SK-N-SH (cell line): ENCODE measurements at regions not wholly inside any gene's neighbourhood (a gene's known extent, or its start where the extent isn't known, plus 50 kb on each side); places are given as distances from the start of the nearest gene placed in this dataset.

Experiments
- CTCF ChIA-PET: fragments of 300-600, 350-600 bp; formaldehyde crosslinking; extraction: SDS; loops from one replicate; lab custom pipeline; 2021; lab: Yijun Ruan, JAX
- POLR2A ChIA-PET: fragments of 350-600 bp; sonication (Branson Sonifier 250); formaldehyde crosslinking; extraction: SDS; loops from one replicate; lab custom pipeline; 2020; ENCODE audit warnings: antibody characterized with exemption, inconsistent platforms; lab: Yijun Ruan, JAX
- DNase-seq: peaks from one replicate; pipeline ENCODE4 v3.0.0; 2012
- H2AFZ ChIP-seq: fragments of 200-600 bp; sonication (generic); 2 replicates; pipeline ENCODE4 v1.8.1; 2016; ENCODE audit warnings: antibody characterized with exemption, mild to moderate bottlenecking, low read depth
- H3F3A ChIP-seq: fragments of 200-600 bp; sonication (generic); replicated peaks from 2 replicates; pipeline ENCODE3; 2016; ENCODE audit warnings: antibody characterized with exemption, mild to moderate bottlenecking; ENCODE audit not compliant: insufficient read depth
- H3K27ac ChIP-seq, 2 experiments: fragments of 200-500 bp in 1 of 2; fragments of 200-600 bp in 1 of 2; sonication (Bioruptor generic) in 1 of 2; sonication (generic), shearing (Covaris generic) in 1 of 2; 2 replicates each; pipeline versions ENCODE4 v1.5.1 to v1.6.1; 2014 to 2016; ENCODE audit warnings: low read depth in 2 of 2, inconsistent platforms in 1 of 2, low read length in 1 of 2, mild to moderate bottlenecking in 1 of 2, mixed read lengths in 1 of 2
- H3K27me3 ChIP-seq: fragments of 200-600 bp; sonication (generic), shearing (Covaris generic); 2 replicates; pipeline ENCODE4 v1.6.1; 2016; ENCODE audit warnings: mixed run types; ENCODE audit not compliant: insufficient read depth
- H3K36me3 ChIP-seq, 2 experiments: fragments of 200-500 bp in 1 of 2; fragments of 200-600 bp in 1 of 2; sonication (Bioruptor generic) in 1 of 2; sonication (generic) in 1 of 2; replicated peaks in 1 of 2; 2 replicates each; pipeline versions ENCODE3 to v1.5.1; 2014 to 2016; ENCODE audit warnings: low read length in 1 of 2, mild to moderate bottlenecking in 1 of 2; ENCODE audit not compliant: insufficient read depth in 2 of 2, control insufficient read depth in 1 of 2
- H3K4me1 ChIP-seq, 2 experiments: fragments of 200-500 bp in 1 of 2; fragments of 200-600 bp in 1 of 2; sonication (Bioruptor generic) in 1 of 2; sonication (generic), shearing (Covaris generic) in 1 of 2; 2 replicates each; pipeline versions ENCODE4 v1.5.1 to v1.6.1; 2014 to 2016; ENCODE audit warnings: low read depth in 1 of 2, low read length in 1 of 2, mixed run types in 1 of 2; ENCODE audit not compliant: insufficient read depth in 2 of 2, control insufficient read depth in 1 of 2
- H3K4me2 ChIP-seq: fragments of 200-600 bp; sonication (generic), shearing (Covaris generic); 2 replicates; pipeline ENCODE4 v1.6.1; 2017; ENCODE audit warnings: mixed run types
- H3K4me3 ChIP-seq, 2 experiments: fragments of 200-500 bp in 1 of 2; fragments of 200-600 bp in 1 of 2; sonication (Bioruptor generic) in 1 of 2; sonication (generic), shearing (Covaris generic) in 1 of 2; 2 replicates each; pipeline versions ENCODE4 v1.5.1 to v1.8.1; 2014 to 2016; ENCODE audit warnings: low read depth in 2 of 2, inconsistent platforms in 1 of 2, low read length in 1 of 2, mild to moderate bottlenecking in 1 of 2, mixed read lengths in 1 of 2, moderate library complexity in 1 of 2
- H3K79me2 ChIP-seq: fragments of 200-600 bp; sonication (generic); 2 replicates; pipeline ENCODE4 v1.8.1; 2017; ENCODE audit warnings: mild to moderate bottlenecking; ENCODE audit not compliant: insufficient read depth
- H3K9ac ChIP-seq: fragments of 200-600 bp; sonication (generic); 2 replicates; pipeline ENCODE4 v1.6.1; 2017; ENCODE audit warnings: mixed run types
- H3K9me2 ChIP-seq: fragments of 200-600 bp; sonication (generic); 2 replicates; pipeline ENCODE4 v1.6.1; 2017; ENCODE audit warnings: mixed run types
- H3K9me3 ChIP-seq: fragments of 200-600 bp; sonication (generic); 2 replicates; pipeline ENCODE4 v1.6.1; 2017; ENCODE audit warnings: mixed run types, mild to moderate bottlenecking, moderate library complexity
- H4K20me1 ChIP-seq: fragments of 200-600 bp; sonication (generic); 2 replicates; pipeline ENCODE4 v1.6.1; 2017; ENCODE audit warnings: mild to moderate bottlenecking, mixed run types; ENCODE audit not compliant: insufficient read depth
- ELF1 ChIP-seq: IDR thresholded peaks from 2 replicates; pipeline ENCODE4 v1.4.0; 2012
- FOXJ3 ChIP-seq: sonication (generic); formaldehyde crosslinking; IDR thresholded peaks from 2 replicates; pipeline ENCODE4 v1.5.1; 2020; ENCODE audit warnings: mild to moderate bottlenecking, missing genetic modification reagents
- FOXM1 ChIP-seq: IDR thresholded peaks from 2 replicates; pipeline ENCODE4 v1.4.0; 2012; ENCODE audit warnings: low read depth, mild to moderate bottlenecking
- GABPA ChIP-seq: IDR thresholded peaks from 2 replicates; pipeline ENCODE4 v1.4.0; 2012; ENCODE audit warnings: low read depth, mild to moderate bottlenecking
- MEF2A ChIP-seq: IDR thresholded peaks from 2 replicates; pipeline ENCODE4 v1.4.0; 2012; ENCODE audit warnings: low read depth, borderline replicate concordance
- MXI1 ChIP-seq: IDR thresholded peaks from 2 replicates; pipeline ENCODE4 v1.6.1; 2012; ENCODE audit warnings: mild to moderate bottlenecking, low read depth, low read length, improper control_type of control experiment
- NFIC ChIP-seq: IDR thresholded peaks from 2 replicates; pipeline ENCODE4 v1.4.0; 2012; ENCODE audit warnings: borderline replicate concordance
- RFX5 ChIP-seq: IDR thresholded peaks from 2 replicates; pipeline ENCODE4 v1.6.1; 2012; ENCODE audit warnings: mild to moderate bottlenecking, improper control_type of control experiment, low read length
- RXRA ChIP-seq: IDR thresholded peaks from 2 replicates; pipeline ENCODE4 v1.4.0; 2012; ENCODE audit warnings: low read depth, mild to moderate bottlenecking, borderline replicate concordance
- SIN3A ChIP-seq: IDR thresholded peaks from 2 replicates; pipeline ENCODE4 v1.6.1; 2012; ENCODE audit warnings: low read depth, mild to moderate bottlenecking, low read length, moderate library complexity, borderline replicate concordance
- SMC3 ChIP-seq: IDR thresholded peaks from 2 replicates; pipeline ENCODE4 v1.6.1; 2012; ENCODE audit warnings: low read depth, low read length, improper control_type of control experiment
- TEAD4 ChIP-seq: IDR thresholded peaks from 2 replicates; pipeline ENCODE4 v1.4.0; 2012; ENCODE audit warnings: mild to moderate bottlenecking, borderline replicate concordance; ENCODE audit not compliant: insufficient read depth
- WGBS: methylation state at CpG from one replicate; pipeline ENCODE4 v1.1.6; 2017; ENCODE audit warnings: low lambda C conversion rate; 5-methylcytosine and 5-hydroxymethylcytosine counted together
- TF ChIP-seq, protein P1 (sequence below): fragments of 200-600 bp; sonication (generic); IDR thresholded peaks from 2 replicates; pipeline ENCODE4 v1.6.1; 2017; ENCODE audit warnings: antibody characterized with exemption, mild to moderate bottlenecking, moderate library complexity
- TF ChIP-seq, protein P2 (sequence below): fragments of 150-350 bp; IDR thresholded peaks from 2 replicates; pipeline ENCODE4 v1.6.1; 2016; ENCODE audit warnings: mild to moderate bottlenecking, low read depth, low read length

DNA sequence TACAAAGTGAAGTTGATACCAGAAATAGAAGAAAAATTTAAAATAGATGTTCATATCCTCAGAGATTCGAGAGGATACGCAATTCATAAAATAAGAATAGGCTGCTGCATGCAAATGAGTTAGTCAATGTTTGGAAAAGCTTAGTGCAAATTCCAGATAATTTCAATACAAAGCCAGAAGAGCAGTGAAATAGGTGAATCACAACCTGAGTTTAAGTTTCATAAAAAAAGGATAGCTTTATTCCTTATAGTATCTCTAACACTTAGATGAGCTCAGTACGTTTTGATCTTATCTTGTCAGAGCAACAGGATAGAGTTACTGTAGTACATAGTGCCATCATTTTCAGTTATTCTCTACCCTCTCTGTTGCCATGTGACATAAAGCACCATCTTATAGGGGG, 653.4 kb upstream of the ZNF608 start:
- no peaks in the 10 kb centered on the region for H3K9me3 ChIP-seq
- TF ChIP-seq SMC3 (no peak), NFIC (no peak), MXI1 (no peak), MEF2A (no peak), TEAD4 (no peak)
- CTCF ChIA-PET = interaction anchor here (0.7 to 1.2 kb wide), 2 partner anchors 11 to 729 kb away, joined by 3 read pairs; no protein-coding TSS in a partner anchor

DNA sequence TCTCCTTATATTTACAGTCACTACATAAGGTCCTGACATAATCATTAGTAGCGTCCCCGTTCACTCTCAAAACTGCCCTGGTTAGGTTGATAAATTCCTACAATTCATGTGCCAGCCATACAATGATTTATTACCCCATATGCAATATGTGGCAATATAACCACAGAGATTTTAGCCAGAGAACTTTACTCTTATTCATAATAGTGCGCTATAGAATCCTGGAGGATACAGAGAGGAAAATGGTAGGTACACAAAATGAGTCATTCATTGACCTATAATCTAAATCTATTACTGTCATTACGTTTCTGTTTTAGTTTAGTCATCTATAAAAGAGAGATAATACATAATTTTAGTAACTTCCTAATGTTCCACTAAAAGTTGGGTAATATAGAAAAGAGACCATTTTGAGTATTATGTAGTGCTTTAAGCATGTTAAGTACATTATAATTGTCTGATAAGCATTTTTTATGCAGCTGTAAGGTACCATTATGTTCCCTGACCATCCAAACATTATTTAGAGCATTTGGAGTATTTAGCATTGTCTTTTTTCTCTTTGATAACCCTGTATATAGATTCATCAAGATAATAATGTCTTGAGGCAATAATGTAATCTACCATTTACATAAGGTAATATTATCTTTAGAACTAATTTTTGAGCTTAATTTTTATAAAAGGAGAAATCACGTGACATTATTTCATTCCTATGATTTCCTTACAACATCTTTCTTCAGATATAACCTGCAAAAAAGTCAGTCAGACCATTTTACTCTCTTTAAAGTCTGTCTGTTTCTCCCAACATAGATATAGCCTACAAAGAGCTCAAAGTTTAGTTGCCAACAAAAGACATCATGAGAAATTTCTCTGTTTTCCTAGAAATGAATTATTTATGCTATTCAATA, 655.5 kb upstream of the ZNF608 start:
- CTCF ChIA-PET = no interaction called here
- Histone ChIP-seq H3K9me3 (no peaks in the 10 kb centered on the region), H2AFZ (no peak overlapping the region), H3K36me3 (no peaks in the 10 kb centered on the region), H3K9me2 (no peaks in the 10 kb centered on the region), H3K4me2 (no peak overlapping the region), H3F3A (no peaks in the 10 kb centered on the region), H3K27ac (no peak overlapping the region), H3K4me3 (no peak overlapping the region), H3K27me3 (no peaks in the 10 kb centered on the region), H3K9ac (no peak overlapping the region)
- DNase-seq = no peak
- TF ChIP-seq GABPA (no peak), NFIC (no peak), FOXJ3 (CRISPR knock-in tag) (no peak), FOXM1 (no peak), RXRA (no peak), ELF1 (no peak), SIN3A (no peak), RFX5 (no peak)
- TF ChIP-seq, protein P1, sequence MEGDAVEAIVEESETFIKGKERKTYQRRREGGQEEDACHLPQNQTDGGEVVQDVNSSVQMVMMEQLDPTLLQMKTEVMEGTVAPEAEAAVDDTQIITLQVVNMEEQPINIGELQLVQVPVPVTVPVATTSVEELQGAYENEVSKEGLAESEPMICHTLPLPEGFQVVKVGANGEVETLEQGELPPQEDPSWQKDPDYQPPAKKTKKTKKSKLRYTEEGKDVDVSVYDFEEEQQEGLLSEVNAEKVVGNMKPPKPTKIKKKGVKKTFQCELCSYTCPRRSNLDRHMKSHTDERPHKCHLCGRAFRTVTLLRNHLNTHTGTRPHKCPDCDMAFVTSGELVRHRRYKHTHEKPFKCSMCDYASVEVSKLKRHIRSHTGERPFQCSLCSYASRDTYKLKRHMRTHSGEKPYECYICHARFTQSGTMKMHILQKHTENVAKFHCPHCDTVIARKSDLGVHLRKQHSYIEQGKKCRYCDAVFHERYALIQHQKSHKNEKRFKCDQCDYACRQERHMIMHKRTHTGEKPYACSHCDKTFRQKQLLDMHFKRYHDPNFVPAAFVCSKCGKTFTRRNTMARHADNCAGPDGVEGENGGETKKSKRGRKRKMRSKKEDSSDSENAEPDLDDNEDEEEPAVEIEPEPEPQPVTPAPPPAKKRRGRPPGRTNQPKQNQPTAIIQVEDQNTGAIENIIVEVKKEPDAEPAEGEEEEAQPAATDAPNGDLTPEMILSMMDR = no peak
- TF ChIP-seq, protein P2, sequence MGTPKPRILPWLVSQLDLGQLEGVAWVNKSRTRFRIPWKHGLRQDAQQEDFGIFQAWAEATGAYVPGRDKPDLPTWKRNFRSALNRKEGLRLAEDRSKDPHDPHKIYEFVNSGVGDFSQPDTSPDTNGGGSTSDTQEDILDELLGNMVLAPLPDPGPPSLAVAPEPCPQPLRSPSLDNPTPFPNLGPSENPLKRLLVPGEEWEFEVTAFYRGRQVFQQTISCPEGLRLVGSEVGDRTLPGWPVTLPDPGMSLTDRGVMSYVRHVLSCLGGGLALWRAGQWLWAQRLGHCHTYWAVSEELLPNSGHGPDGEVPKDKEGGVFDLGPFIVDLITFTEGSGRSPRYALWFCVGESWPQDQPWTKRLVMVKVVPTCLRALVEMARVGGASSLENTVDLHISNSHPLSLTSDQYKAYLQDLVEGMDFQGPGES = no peak
- TF ChIP-seq, all 33 proteins: peak for 0
- no peaks in the 10 kb centered on the region for H4K20me1 ChIP-seq
- 56% methylated on average over 5 of the region's 5 CpGs for WGBS
- H3K79me2 ChIP-seq = no peaks in the 10 kb centered on the region
- POLR2A ChIA-PET = no interaction called here
- H3K4me1 ChIP-seq = no peaks in the 10 kb centered on the region; a peak in 2 of 4 replicates

More for the DNA sequence above, 653.4 kb upstream of the ZNF608 start:
- Histone ChIP-seq H3K9me2 (no peaks in the 10 kb centered on the region), H3K79me2 (no peaks in the 10 kb centered on the region), H2AFZ (no peak overlapping the region), H3K4me1 (no peaks in the 10 kb centered on the region; a peak in 2 of 4 replicates), H3F3A (no peaks in the 10 kb centered on the region), H3K36me3 (no peaks in the 10 kb centered on the region), H3K4me2 (no peak overlapping the region), H3K27me3 (no peaks in the 10 kb centered on the region), H3K4me3 (no peak overlapping the region), H3K27ac (no peak overlapping the region), H4K20me1 (no peaks in the 10 kb centered on the region), H3K9ac (no peak overlapping the region)
- no peak for DNase-seq
- 89% methylated on average over 3 of the region's 3 CpGs for WGBS
- POLR2A ChIA-PET = no interaction called here
